ENCODE measurements at regions not wholly inside any gene's neighbourhood (a gene's known extent, or its start where the extent isn't known, plus 50 kb on each side); places are given as distances from the start of the nearest gene placed in this dataset.
A peak's percentile ranks its signal among the peaks of the same experiment; 100 is the strongest.

- WGBS (ENCODE audit: insufficient coverage, low coverage, missing lambda C conversion rate): 41% methylated on average over 5 of the region's 7 CpGs
- no peaks in the 10 kb centered on the region for H3K27me3 ChIP-seq (ENCODE audit: control insufficient read depth in 2 of 2, insufficient read depth in 2 of 2, low read length in 2 of 2)
- no peaks in the 10 kb centered on the region for H3K9me1 ChIP-seq (ENCODE audit: control insufficient read depth, insufficient read depth, low read length)
- no peak for DNase-seq (ENCODE audit: extremely low read depth in 1 of 4, low spot score in 3 of 4)
- ChIA-PET POLR2A (interaction anchor here (0.9 kb wide), 1 partner anchor 8 kb away, joined by 3 read pairs; no protein-coding TSS in a partner anchor), CTCF (ENCODE audit: low intra/inter-chr PET ratio) (no interaction called here)
- H3K4me3 ChIP-seq: no peak overlapping the region
- H3K79me2 ChIP-seq (ENCODE audit: control insufficient read depth, insufficient read depth, low read length): no peaks in the 10 kb centered on the region
- H3K27ac ChIP-seq (ENCODE audit: extremely low read depth, low read depth, low read length): no peak overlapping the region
- intact Hi-C loops (cut with micrococcal nuclease): no loop called here
- FAIRE-seq: no peak
- H3K4me1 ChIP-seq (replicated peaks in 1 of 2; ENCODE audit: control insufficient read depth in 2 of 2, insufficient read depth in 2 of 2, low read length in 2 of 2): peaks cover 14 to 17% of the 10 kb centered on the region in 2 experiments; a peak in 4 of 5 replicates
- no peaks in the 10 kb centered on the region for H3K36me3 ChIP-seq (ENCODE audit: control insufficient read depth, insufficient read depth, low read length)
- ATAC-seq: no peak
- H3K4me2 ChIP-seq (ENCODE audit: insufficient read depth, low read length): no peak overlapping the region
- peak overlapping the region in 1 of 2 experiments; percentile 32; a peak in 1 of 4 replicates for H3K9ac ChIP-seq (ENCODE audit: insufficient read depth in 1 of 2, low read depth in 2 of 2, low read length in 2 of 2)
- no TSS peak for BruUV-seq (replicated peaks)
- peaks cover 2% of the 10 kb centered on the region; the same call in 1 of the 2 replicates for H3K9me3 ChIP-seq (replicated peaks; ENCODE audit: control insufficient read depth, insufficient read depth, low read depth, low read length)
- H2AFZ ChIP-seq (ENCODE audit: low read depth, low read length): peak overlapping the region; percentile 66; the same call in 1 of the 2 replicates
- in situ Hi-C loops (cut with MboI): no loop called here
- no peak for TF ChIP-seq MTA1 (IDR thresholded peaks at IDR 0.05; ENCODE audit: borderline replicate concordance)
- TF ChIP-seq, protein P1, sequence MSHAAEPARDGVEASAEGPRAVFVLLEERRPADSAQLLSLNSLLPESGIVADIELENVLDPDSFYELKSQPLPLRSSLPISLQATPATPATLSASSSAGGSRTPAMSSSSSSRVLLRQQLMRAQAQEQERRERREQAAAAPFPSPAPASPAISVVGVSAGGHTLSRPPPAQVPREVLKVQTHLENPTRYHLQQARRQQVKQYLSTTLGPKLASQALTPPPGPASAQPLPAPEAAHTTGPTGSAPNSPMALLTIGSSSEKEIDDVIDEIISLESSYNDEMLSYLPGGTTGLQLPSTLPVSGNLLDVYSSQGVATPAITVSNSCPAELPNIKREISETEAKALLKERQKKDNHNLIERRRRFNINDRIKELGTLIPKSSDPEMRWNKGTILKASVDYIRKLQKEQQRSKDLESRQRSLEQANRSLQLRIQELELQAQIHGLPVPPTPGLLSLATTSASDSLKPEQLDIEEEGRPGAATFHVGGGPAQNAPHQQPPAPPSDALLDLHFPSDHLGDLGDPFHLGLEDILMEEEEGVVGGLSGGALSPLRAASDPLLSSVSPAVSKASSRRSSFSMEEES (CRISPR knock-in tag; IDR thresholded peaks at IDR 0.05): no peak
- no peak for TF ChIP-seq ASH1L (IDR thresholded peaks at IDR 0.05; ENCODE audit: borderline replicate concordance, low read depth, partially characterized antibody)
- TF ChIP-seq CHD2 (IDR thresholded peaks at IDR 0.05; ENCODE audit: low read depth, low read length): no peak
- TF ChIP-seq PHF20 (IDR thresholded peaks at IDR 0.05; ENCODE audit: partially characterized antibody): no peak
- no peak for TF ChIP-seq ZNF121 (CRISPR knock-in tag; conservative IDR thresholded peaks at IDR 0.05)
- no peak for TF ChIP-seq ZNF778 (CRISPR knock-in tag; IDR thresholded peaks at IDR 0.05)
- TF ChIP-seq, protein P2, sequence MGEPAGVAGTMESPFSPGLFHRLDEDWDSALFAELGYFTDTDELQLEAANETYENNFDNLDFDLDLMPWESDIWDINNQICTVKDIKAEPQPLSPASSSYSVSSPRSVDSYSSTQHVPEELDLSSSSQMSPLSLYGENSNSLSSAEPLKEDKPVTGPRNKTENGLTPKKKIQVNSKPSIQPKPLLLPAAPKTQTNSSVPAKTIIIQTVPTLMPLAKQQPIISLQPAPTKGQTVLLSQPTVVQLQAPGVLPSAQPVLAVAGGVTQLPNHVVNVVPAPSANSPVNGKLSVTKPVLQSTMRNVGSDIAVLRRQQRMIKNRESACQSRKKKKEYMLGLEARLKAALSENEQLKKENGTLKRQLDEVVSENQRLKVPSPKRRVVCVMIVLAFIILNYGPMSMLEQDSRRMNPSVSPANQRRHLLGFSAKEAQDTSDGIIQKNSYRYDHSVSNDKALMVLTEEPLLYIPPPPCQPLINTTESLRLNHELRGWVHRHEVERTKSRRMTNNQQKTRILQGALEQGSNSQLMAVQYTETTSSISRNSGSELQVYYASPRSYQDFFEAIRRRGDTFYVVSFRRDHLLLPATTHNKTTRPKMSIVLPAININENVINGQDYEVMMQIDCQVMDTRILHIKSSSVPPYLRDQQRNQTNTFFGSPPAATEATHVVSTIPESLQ (CRISPR knock-in tag; IDR thresholded peaks at IDR 0.05): no peak
- TF ChIP-seq SRSF9 (IDR thresholded peaks at IDR 0.05; ENCODE audit: borderline replicate concordance, low read depth, low read length): no peak
- no peak for TF ChIP-seq FUS (optimal IDR thresholded peaks at IDR 0.05; ENCODE audit: low read depth, low read length)
- no peak for TF ChIP-seq ZNF184 (CRISPR knock-in tag; IDR thresholded peaks at IDR 0.05)
- no peak for TF ChIP-seq LCOR (CRISPR knock-in tag; IDR thresholded peaks at IDR 0.05)
- no peak for TF ChIP-seq ZNF507 (tag; conservative IDR thresholded peaks at IDR 0.05)
- TF ChIP-seq NR0B1 (IDR thresholded peaks at IDR 0.05; ENCODE audit: partially characterized antibody): no peak
- no peak for TF ChIP-seq SREBF2 (CRISPR knock-in tag; IDR thresholded peaks at IDR 0.05)
- TF ChIP-seq KLF13 (tag; IDR thresholded peaks at IDR 0.05; ENCODE audit: borderline replicate concordance, low read depth): no peak
- H4K20me1 ChIP-seq (replicated peaks; ENCODE audit: control insufficient read depth, insufficient read depth, low read length): no peaks in the 10 kb centered on the region
Observed at GRCh38 chr10:128625926-128626325, 499.7 kb upstream of the MKI67 start.

Measured in K562 (cell line).